B cell (primary cell): ENCODE measurements at regions not wholly inside any gene's neighbourhood (a gene's known extent, or its start where the extent isn't known, plus 50 kb on each side); places are given as distances from the start of the nearest gene placed in this dataset.

Experiments used
- ATAC-seq: fragments of 200-7000 bp; cut with Tn5 transposase; one replicate; pipeline ENCODE4 v1.10.0; 2021; ENCODE audit warnings: low read depth, mild to moderate bottlenecking, moderate number of reproducible peaks, moderate library complexity
- CTCF ChIA-PET: fragments of 350-600 bp; sonication (Branson Sonifier 250); formaldehyde crosslinking; loops from one replicate; lab custom pipeline; 2021; ENCODE audit warnings: antibody characterized with exemption, inconsistent platforms; lab: Charles Lee
- POLR2A ChIA-PET: fragments of 350-600 bp; sonication (Branson Sonifier 250); formaldehyde crosslinking; loops from one replicate; lab custom pipeline; 2021; ENCODE audit warnings: antibody characterized with exemption; lab: Charles Lee
- DNase-seq: peaks from one replicate; pipeline ENCODE4 v3.0.0; 2013
- H2AFZ ChIP-seq: 2 replicates; pipeline ENCODE4 v1.6.1; 2012; ENCODE audit warnings: mild to moderate bottlenecking, low read depth, low read length; ENCODE audit not compliant: insufficient read depth, poor library complexity, severe bottlenecking
- H3K27ac ChIP-seq, 2 donors: 1 replicate in 1 of 2; 2 replicates in 1 of 2; pipeline ENCODE4 v1.5.1; 2012 to 2013; ENCODE audit warnings: low read length in 2 of 2, mild to moderate bottlenecking in 2 of 2, moderate library complexity in 1 of 2
- H3K27me3 ChIP-seq, 4 experiments: fragments of 200-600 bp in 1 of 4; sonication (generic) in 1 of 4; replicated peaks in 1 of 4; 1 replicate in 2 of 4; 2 replicates in 2 of 4; pipeline versions ENCODE4 v1.6.1 to v1.7.0; 2013 to 2016; ENCODE audit warnings: low read length in 3 of 4, mild to moderate bottlenecking in 2 of 4, mixed read lengths in 1 of 4, moderate library complexity in 1 of 4; ENCODE audit not compliant: insufficient read depth in 4 of 4, control insufficient read depth in 3 of 4; ENCODE audit errors: control extremely low read depth in 1 of 4
- H3K36me3 ChIP-seq, 2 experiments: replicated peaks in 1 of 2; 1 replicate in 1 of 2; 2 replicates in 1 of 2; pipeline versions ENCODE4 v1.6.1 to v1.7.1; 2013; ENCODE audit warnings: low read length in 1 of 2; ENCODE audit not compliant: insufficient read depth in 2 of 2, control insufficient read depth in 1 of 2; ENCODE audit errors: control extremely low read depth in 1 of 2, extremely low read depth in 1 of 2
- H3K4me1 ChIP-seq, 2 donors: fragments of 200-600 bp in 1 of 2; sonication (generic) in 1 of 2; 1 replicate in 1 of 2; 2 replicates in 1 of 2; pipeline versions ENCODE4 v1.5.1 to v1.6.1; 2013 to 2017; ENCODE audit warnings: low read length in 2 of 2; ENCODE audit not compliant: control insufficient read depth in 2 of 2, insufficient read depth in 2 of 2
- H3K4me2 ChIP-seq: replicated peaks from 2 replicates; pipeline ENCODE3; 2012; ENCODE audit warnings: mild to moderate bottlenecking, low read depth, low read length; ENCODE audit not compliant: poor library complexity, severe bottlenecking
- H3K4me3 ChIP-seq, 5 experiments: fragments of 200-600 bp in 1 of 5; sonication (generic) in 1 of 5; 1 replicate in 3 of 5; 2 replicates in 2 of 5; pipeline versions ENCODE4 v1.5.1 to v1.7.0; 2011 to 2016; ENCODE audit warnings: low read length in 4 of 5, mild to moderate bottlenecking in 4 of 5, low read depth in 2 of 5, control low read depth in 1 of 5, moderate library complexity in 1 of 5; ENCODE audit not compliant: insufficient read depth in 1 of 5; ENCODE audit errors: control extremely low read depth in 1 of 5, extremely low read depth in 1 of 5
- H3K79me2 ChIP-seq: fragments of 200-600 bp; sonication (generic); one replicate; pipeline ENCODE4 v1.6.0; 2016; ENCODE audit warnings: low read length; ENCODE audit not compliant: control insufficient read depth, insufficient read depth
- H3K9ac ChIP-seq: fragments of 200-600 bp; sonication (generic); 2 replicates; pipeline ENCODE4 v1.6.1; 2017; ENCODE audit warnings: mild to moderate bottlenecking, low read length, moderate library complexity
- H3K9me3 ChIP-seq, 3 donors: one replicate each; pipeline versions ENCODE4 v1.6.1 to v1.7.1; 2013; ENCODE audit warnings: low read length in 2 of 3; ENCODE audit not compliant: control insufficient read depth in 2 of 3, insufficient read depth in 1 of 3; ENCODE audit errors: control extremely low read depth in 1 of 3
- H4K20me1 ChIP-seq: 2 replicates; pipeline ENCODE4 v1.6.0; 2012; ENCODE audit warnings: mild to moderate bottlenecking, low read length; ENCODE audit not compliant: insufficient read depth, control insufficient read depth, poor library complexity, severe bottlenecking
- H3K27ac Mint-ChIP-seq: one replicate; pipeline ENCODE4 v1.8.0; 2021; ENCODE audit warnings: mixed read lengths
- H3K27me3 Mint-ChIP-seq: one replicate; pipeline ENCODE4 v1.8.0; 2021; ENCODE audit warnings: mixed read lengths
- H3K4me1 Mint-ChIP-seq: one replicate; pipeline ENCODE4 v1.8.0; 2021; ENCODE audit warnings: mixed read lengths
- H3K4me3 Mint-ChIP-seq: one replicate; pipeline ENCODE4 v1.8.0; 2021; ENCODE audit warnings: mixed read lengths
- H3K9me3 Mint-ChIP-seq: one replicate; pipeline ENCODE4 v1.8.0; 2022; ENCODE audit warnings: mixed read lengths; ENCODE audit not compliant: insufficient read depth
- EZH2 ChIP-seq: IDR thresholded peaks from 2 replicates; pipeline ENCODE4 v1.6.1; 2012; ENCODE audit warnings: borderline replicate concordance, low read depth, mild to moderate bottlenecking, moderate library complexity, low read length; ENCODE audit not compliant: insufficient read depth, poor library complexity, severe bottlenecking
- WGBS: methylation state at CpG from one replicate; pipeline ENCODE4 v1.1.5; 2013; ENCODE audit warnings: missing lambda C conversion rate; ENCODE audit not compliant: insufficient coverage; 5-methylcytosine and 5-hydroxymethylcytosine counted together
- intact Hi-C: fragments of 100-400 bp; cut with micrococcal nuclease; formaldehyde crosslinking; loops from one replicate; pipeline ENCODE4 v1.10.0; 2022
- TF ChIP-seq, protein P1 (sequence below): fragments of 200-600 bp; IDR thresholded peaks from one replicate; pipeline ENCODE4 v1.8.0; 2022; ENCODE audit warnings: antibody characterized with exemption, mild to moderate bottlenecking

DNA sequence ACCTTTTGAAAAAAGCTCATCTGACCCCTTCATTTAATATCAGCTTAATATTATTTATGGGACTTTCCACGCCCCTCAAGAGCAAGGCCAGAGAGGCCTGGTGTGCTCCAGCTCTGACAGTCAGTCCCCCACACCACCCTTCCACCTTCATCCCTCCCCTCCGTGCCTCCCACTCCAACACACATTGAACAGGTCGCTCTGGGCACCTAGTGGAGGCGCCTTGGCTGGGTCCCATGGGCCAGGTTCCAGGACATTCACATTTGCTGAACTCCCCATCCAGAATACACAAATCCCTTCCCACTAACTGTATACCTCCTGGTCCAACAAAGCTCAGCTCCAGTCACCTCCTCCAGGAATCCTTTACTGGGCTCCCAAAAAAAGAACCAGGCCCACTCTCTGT, 137.5 kb downstream of the BCOR start:
- Histone ChIP-seq H3K27me3 (no peaks in the 10 kb centered on the region), H2AFZ (no peak overlapping the region), H3K4me2 (no peak overlapping the region), H3K4me3 (no peak overlapping the region), H3K36me3 (no peaks in the 10 kb centered on the region), H3K4me1 (no peaks in the 10 kb centered on the region), H3K79me2 (no peaks in the 10 kb centered on the region), H3K9ac (no peak overlapping the region), H3K27ac (no peak overlapping the region), H4K20me1 (no peaks in the 10 kb centered on the region), H3K9me3 (no peaks in the 10 kb centered on the region)
- Mint-ChIP-seq H3K4me1 (peaks cover 2% of the 10 kb centered on the region), H3K9me3 (no peaks in the 10 kb centered on the region), H3K27ac (no peak overlapping the region), H3K27me3 (no peaks in the 10 kb centered on the region), H3K4me3 (no peak overlapping the region)
- TF ChIP-seq, protein P1, sequence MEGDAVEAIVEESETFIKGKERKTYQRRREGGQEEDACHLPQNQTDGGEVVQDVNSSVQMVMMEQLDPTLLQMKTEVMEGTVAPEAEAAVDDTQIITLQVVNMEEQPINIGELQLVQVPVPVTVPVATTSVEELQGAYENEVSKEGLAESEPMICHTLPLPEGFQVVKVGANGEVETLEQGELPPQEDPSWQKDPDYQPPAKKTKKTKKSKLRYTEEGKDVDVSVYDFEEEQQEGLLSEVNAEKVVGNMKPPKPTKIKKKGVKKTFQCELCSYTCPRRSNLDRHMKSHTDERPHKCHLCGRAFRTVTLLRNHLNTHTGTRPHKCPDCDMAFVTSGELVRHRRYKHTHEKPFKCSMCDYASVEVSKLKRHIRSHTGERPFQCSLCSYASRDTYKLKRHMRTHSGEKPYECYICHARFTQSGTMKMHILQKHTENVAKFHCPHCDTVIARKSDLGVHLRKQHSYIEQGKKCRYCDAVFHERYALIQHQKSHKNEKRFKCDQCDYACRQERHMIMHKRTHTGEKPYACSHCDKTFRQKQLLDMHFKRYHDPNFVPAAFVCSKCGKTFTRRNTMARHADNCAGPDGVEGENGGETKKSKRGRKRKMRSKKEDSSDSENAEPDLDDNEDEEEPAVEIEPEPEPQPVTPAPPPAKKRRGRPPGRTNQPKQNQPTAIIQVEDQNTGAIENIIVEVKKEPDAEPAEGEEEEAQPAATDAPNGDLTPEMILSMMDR = no peak
- no peak for TF ChIP-seq EZH2
- intact Hi-C loops = no loop called here
- DNase-seq = no peak
- ChIA-PET POLR2A (no interaction called here), CTCF (no interaction called here)
- no peak for ATAC-seq
- WGBS = 58% methylated on average over 3 of the region's 4 CpGs

DNA sequence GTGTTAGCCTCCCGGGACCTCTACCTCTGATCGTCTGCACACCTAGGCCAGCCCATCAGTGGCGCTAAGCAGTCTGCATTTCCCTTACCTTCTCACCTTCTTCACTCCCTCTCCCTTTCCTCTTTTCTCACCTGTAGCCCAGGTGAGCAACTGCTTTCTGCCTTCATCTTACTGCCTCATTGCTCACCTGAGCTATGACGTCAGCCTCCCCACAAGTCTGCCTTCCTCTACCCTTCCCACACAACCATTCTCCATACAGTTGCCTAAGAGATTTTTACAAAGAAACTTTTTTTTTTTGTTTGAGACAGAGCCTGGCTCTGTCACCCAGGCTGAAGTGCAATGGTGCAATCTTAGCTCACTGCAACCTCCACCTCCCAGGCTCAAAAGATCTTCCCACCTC, 136.3 kb downstream of the BCOR start:
- Histone ChIP-seq H3K4me1 (no peaks in the 10 kb centered on the region), H3K27me3 (no peaks in the 10 kb centered on the region), H3K27ac (no peak overlapping the region), H3K4me3 (no peak overlapping the region), H3K79me2 (no peaks in the 10 kb centered on the region), H3K36me3 (no peaks in the 10 kb centered on the region), H4K20me1 (no peaks in the 10 kb centered on the region), H3K9ac (no peak overlapping the region), H3K4me2 (no peak overlapping the region), H3K9me3 (no peaks in the 10 kb centered on the region), H2AFZ (no peak overlapping the region)
- intact Hi-C loops = no loop called here
- Mint-ChIP-seq H3K9me3 (no peaks in the 10 kb centered on the region), H3K27me3 (no peaks in the 10 kb centered on the region), H3K4me3 (no peak overlapping the region), H3K27ac (no peak overlapping the region), H3K4me1 (no peaks in the 10 kb centered on the region)
- ATAC-seq = no peak
- POLR2A ChIA-PET = no interaction called here
- no peak for TF ChIP-seq EZH2
- TF ChIP-seq, protein P1 = no peak
- CTCF ChIA-PET = no interaction called here
- no peak for DNase-seq
- WGBS = 100% methylated on average over 2 of the region's 4 CpGs
